Left colon (tissue), 2 donors: ENCODE measurements at regions not wholly inside any gene's neighbourhood (a gene's known extent, or its start where the extent isn't known, plus 50 kb on each side); places are given as distances from the start of the nearest gene placed in this dataset.
"Not testable (repeated sequence)": the region's sequence is repeated elsewhere in the genome, so short reads cannot be mapped to it uniquely, and the experiment has no call there.

Experiments used
- ATAC-seq: fragments of 200-7000 bp; cut with Tn5 transposase; one replicate; pipeline ENCODE4 v1.9.1; 2020; ENCODE audit warnings: mild to moderate bottlenecking, moderate library complexity
- DNase-seq, 2 donors: peaks; one replicate each; pipeline ENCODE4 v3.0.0-alpha.2; 2020
- intact Hi-C, 2 donors: fragments of 100-400 bp; cut with DNase I in 1 of 2; cut with micrococcal nuclease in 1 of 2; formaldehyde crosslinking; loops; one replicate each; pipeline versions ENCODE4 v1.11.2 to v1.14.0; 2022; cut with DNase I, micrococcal nuclease
- donor health status: DM: no; HTN: no; CAD: no.
- donor health status: DM: yes; HTN: yes; CAD: no.

GRCh38 chr1:94769551-94769950 is 50.6 kb upstream of the SLC44A3 start:
- no peak for ATAC-seq

GRCh38 chr1:94768036-94768435 is 52.1 kb upstream of the SLC44A3 start:
- intact Hi-C loops: no loop called here
- ATAC-seq (no peak), DNase-seq (no peak)

More at GRCh38 chr1:94769551-94769950, 50.6 kb upstream of the SLC44A3 start:
- DNase-seq: no peak
- intact Hi-C loops: no loop called here

GRCh38 chr1:94765958-94766357 is 54.2 kb upstream of the SLC44A3 start:
- intact Hi-C loops: no loop called here
- ATAC-seq (no peak), DNase-seq (no peak)

- intact Hi-C loops: no loop called here
- DNase-seq (no peak), ATAC-seq (no peak)
These were observed 61.0 kb upstream of the SLC44A3 start for GRCh38 chr1:94759188-94759587.

GRCh38 chr1:94757931-94758330 is 62.2 kb upstream of the SLC44A3 start:
- DNase-seq (no peak), ATAC-seq (no peak)
- intact Hi-C loops: no loop called here

GRCh38 chr1:94755675-94756074 is 64.5 kb upstream of the SLC44A3 start:
- ATAC-seq (no peak), DNase-seq (no peak)
- intact Hi-C loops: no loop called here

GRCh38 chr1:94755016-94755415 is 65.1 kb upstream of the SLC44A3 start:
- intact Hi-C loops, DNase-seq, ATAC-seq: not testable (repeated sequence)

- intact Hi-C loops: no loop called here
- ATAC-seq (no peak), DNase-seq (no peak)
These were observed 65.6 kb upstream of the SLC44A3 start for GRCh38 chr1:94754570-94754969.

- DNase-seq (no peak), ATAC-seq (no peak)
- intact Hi-C loops: no loop called here
These were observed 66.1 kb upstream of the SLC44A3 start for GRCh38 chr1:94754095-94754494.

- DNase-seq: no peak
- ATAC-seq: peak; percentile 74
- intact Hi-C loops: no loop called here
These were observed 66.8 kb upstream of the SLC44A3 start for GRCh38 chr1:94753171-94753972.

- intact Hi-C loops, ATAC-seq, DNase-seq: not testable (repeated sequence)
These were observed 68.7 kb upstream of the SLC44A3 start for GRCh38 chr1:94751483-94751882.

GRCh38 chr1:94746635-94747525 is 73.3 kb upstream of the SLC44A3 start:
- no peak for DNase-seq
- intact Hi-C loops: no loop called here
- no peak for ATAC-seq

- intact Hi-C loops: no loop called here
- no peak for ATAC-seq
- no peak for DNase-seq
These were observed 74.4 kb upstream of the SLC44A3 start for GRCh38 chr1:94745742-94746141.

GRCh38 chr1:94743862-94744261 is 76.3 kb upstream of the SLC44A3 start:
- intact Hi-C loops: no loop called here
- DNase-seq (peak in 1 of 2 donors; percentile 76), ATAC-seq (peak; percentile 97)

GRCh38 chr1:94741996-94742395 is 78.2 kb upstream of the SLC44A3 start:
- no peak for ATAC-seq
- no peak for DNase-seq
- intact Hi-C loops: no loop called here

- intact Hi-C loops: no loop called here
- DNase-seq: no peak
- no peak for ATAC-seq
These were observed 78.6 kb upstream of the SLC44A3 start for GRCh38 chr1:94741510-94741909.

- intact Hi-C loops: no loop called here
- no peak for ATAC-seq
- no peak for DNase-seq
These were observed 80.6 kb upstream of the SLC44A3 start for GRCh38 chr1:94739521-94740061.

GRCh38 chr1:94738371-94738770 is 81.8 kb upstream of the SLC44A3 start:
- DNase-seq (no peak), ATAC-seq (no peak)
- intact Hi-C loops: no loop called here

- DNase-seq (no peak), ATAC-seq (peak; percentile 68)
- intact Hi-C loops: no loop called here
These were observed 82.8 kb upstream of the SLC44A3 start for GRCh38 chr1:94737124-94737998.
